ENCODE measurements at regions not wholly inside any gene's neighbourhood (a gene's known extent, or its start where the extent isn't known, plus 50 kb on each side); places are given as distances from the start of the nearest gene placed in this dataset.

- no peaks in the 10 kb centered on the region for H4K20me1 ChIP-seq (ENCODE audit: insufficient read depth, low read length)
- H3K36me3 ChIP-seq (ENCODE audit: insufficient read depth, low read length): no peaks in the 10 kb centered on the region
- DNase-seq (ENCODE audit: insufficient read length, low spot score, missing footprints): no peak
Observed at GRCh38 chr6:128757961-128758360, 125.0 kb upstream of the LAMA2 start.

GRCh38 chr6:128754658-128755256 is 128.2 kb upstream of the LAMA2 start:
- Histone ChIP-seq H3K27ac (ENCODE audit: low read depth, low read length) (no peak overlapping the region), H3K4me1 (ENCODE audit: insufficient read depth, low read length) (no peaks in the 10 kb centered on the region)

More at GRCh38 chr6:128757961-128758360, 125.0 kb upstream of the LAMA2 start:
- TF ChIP-seq, protein P1, sequence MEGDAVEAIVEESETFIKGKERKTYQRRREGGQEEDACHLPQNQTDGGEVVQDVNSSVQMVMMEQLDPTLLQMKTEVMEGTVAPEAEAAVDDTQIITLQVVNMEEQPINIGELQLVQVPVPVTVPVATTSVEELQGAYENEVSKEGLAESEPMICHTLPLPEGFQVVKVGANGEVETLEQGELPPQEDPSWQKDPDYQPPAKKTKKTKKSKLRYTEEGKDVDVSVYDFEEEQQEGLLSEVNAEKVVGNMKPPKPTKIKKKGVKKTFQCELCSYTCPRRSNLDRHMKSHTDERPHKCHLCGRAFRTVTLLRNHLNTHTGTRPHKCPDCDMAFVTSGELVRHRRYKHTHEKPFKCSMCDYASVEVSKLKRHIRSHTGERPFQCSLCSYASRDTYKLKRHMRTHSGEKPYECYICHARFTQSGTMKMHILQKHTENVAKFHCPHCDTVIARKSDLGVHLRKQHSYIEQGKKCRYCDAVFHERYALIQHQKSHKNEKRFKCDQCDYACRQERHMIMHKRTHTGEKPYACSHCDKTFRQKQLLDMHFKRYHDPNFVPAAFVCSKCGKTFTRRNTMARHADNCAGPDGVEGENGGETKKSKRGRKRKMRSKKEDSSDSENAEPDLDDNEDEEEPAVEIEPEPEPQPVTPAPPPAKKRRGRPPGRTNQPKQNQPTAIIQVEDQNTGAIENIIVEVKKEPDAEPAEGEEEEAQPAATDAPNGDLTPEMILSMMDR (IDR thresholded peaks at IDR 0.05; ENCODE audit: extremely low read depth, low read depth, low read length): no peak
- H3K4me2 ChIP-seq (ENCODE audit: insufficient read depth, low read length): no peak overlapping the region
- no peak overlapping the region for H3K4me3 ChIP-seq (ENCODE audit: insufficient read depth, low read length)
- H3K9me3 ChIP-seq (ENCODE audit: low read depth, low read length): no peaks in the 10 kb centered on the region
- H3K27ac ChIP-seq (ENCODE audit: low read depth, low read length): no peak overlapping the region
- H3K79me2 ChIP-seq (ENCODE audit: insufficient read depth, low read length): no peaks in the 10 kb centered on the region
- no peaks in the 10 kb centered on the region for H3K4me1 ChIP-seq (ENCODE audit: insufficient read depth, low read length)
- no peak overlapping the region for H2AFZ ChIP-seq (ENCODE audit: low read length)
- no peaks in the 10 kb centered on the region for H3K27me3 ChIP-seq (ENCODE audit: insufficient read depth, low read length)

DNA sequence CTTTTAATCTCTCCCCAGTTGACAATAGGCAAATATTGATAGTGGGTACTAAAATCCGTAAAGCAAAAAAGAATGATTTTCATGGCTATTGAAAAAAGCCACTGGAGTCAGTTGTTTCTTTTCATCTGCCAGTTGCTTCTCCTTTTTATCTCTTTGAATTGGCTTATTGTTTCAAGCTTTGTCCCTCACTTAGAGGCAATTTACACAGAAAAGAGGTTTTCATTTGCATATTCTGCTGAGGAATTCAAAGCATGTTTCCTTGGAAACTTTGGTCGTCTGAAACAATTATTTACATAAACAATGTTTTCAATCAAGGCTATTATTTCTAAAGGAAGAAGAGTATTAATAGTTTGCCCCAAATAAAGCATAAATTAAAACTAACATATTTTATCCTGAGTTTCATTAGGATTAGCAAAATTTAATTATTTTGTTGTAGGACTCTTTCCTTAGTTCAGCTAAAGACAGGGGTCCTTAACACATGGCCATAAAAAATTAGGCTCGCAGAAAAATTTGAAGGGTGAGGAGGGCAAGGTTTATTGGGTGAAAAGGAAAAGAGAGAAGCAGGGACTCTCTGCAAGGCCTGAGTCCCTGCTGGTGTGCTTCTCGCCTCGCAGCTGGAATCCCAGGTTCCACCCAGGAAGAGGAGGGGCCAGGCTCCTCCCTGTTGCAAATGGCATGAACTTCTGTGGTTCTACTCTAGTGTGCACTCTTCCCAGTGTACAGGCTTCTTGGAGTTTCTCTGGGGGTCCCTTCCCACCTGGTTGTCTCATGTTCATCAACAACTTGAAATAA is 138.8 kb upstream of the LAMA2 start:
- H2AFZ ChIP-seq (ENCODE audit: low read length): no peak overlapping the region
- TF ChIP-seq, protein P1 (IDR thresholded peaks at IDR 0.05; ENCODE audit: extremely low read depth, low read depth, low read length): no peak

More at GRCh38 chr6:128754658-128755256, 128.2 kb upstream of the LAMA2 start:
- H2AFZ ChIP-seq (ENCODE audit: low read length): no peak overlapping the region
- no peak overlapping the region for H3K4me3 ChIP-seq (ENCODE audit: insufficient read depth, low read length)
- no peaks in the 10 kb centered on the region for H3K27me3 ChIP-seq (ENCODE audit: insufficient read depth, low read length)
- H3K9me3 ChIP-seq (ENCODE audit: low read depth, low read length): no peaks in the 10 kb centered on the region
- H4K20me1 ChIP-seq (ENCODE audit: insufficient read depth, low read length): no peaks in the 10 kb centered on the region
- no peak overlapping the region for H3K4me2 ChIP-seq (ENCODE audit: insufficient read depth, low read length)
- TF ChIP-seq, protein P1 (IDR thresholded peaks at IDR 0.05; ENCODE audit: extremely low read depth, low read depth, low read length): no peak
- no peaks in the 10 kb centered on the region for H3K36me3 ChIP-seq (ENCODE audit: insufficient read depth, low read length)
- no peaks in the 10 kb centered on the region for H3K79me2 ChIP-seq (ENCODE audit: insufficient read depth, low read length)
- peak; percentile 15 for DNase-seq (ENCODE audit: insufficient read length, low spot score, missing footprints)

DNA sequence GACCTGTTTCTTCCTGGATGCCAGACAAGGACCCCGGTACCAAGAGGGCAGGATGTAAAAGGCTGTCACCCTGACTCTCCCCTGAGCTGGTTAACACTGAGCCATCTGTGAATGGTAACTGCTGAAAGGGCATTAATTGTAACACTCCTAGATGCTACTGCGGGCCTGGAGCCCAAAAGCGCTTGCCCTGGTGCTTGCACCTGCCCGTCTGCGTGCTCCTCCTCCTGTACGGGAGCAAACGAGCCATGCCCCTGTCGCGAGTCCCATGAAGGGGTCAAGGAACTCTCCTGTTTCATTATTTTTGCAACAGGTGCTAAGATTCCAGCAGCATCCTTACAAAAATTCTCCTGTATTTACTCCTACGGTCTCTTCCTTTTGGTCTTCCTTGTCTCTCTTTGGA is 140.0 kb upstream of the LAMA2 start:
- no peak overlapping the region for H3K27ac ChIP-seq (ENCODE audit: low read depth, low read length)
- no peak overlapping the region for H2AFZ ChIP-seq (ENCODE audit: low read length)
- H3K79me2 ChIP-seq (ENCODE audit: insufficient read depth, low read length): no peaks in the 10 kb centered on the region
- no peak overlapping the region for H3K4me2 ChIP-seq (ENCODE audit: insufficient read depth, low read length)
- TF ChIP-seq, protein P1 (IDR thresholded peaks at IDR 0.05; ENCODE audit: extremely low read depth, low read depth, low read length): no peak
- no peaks in the 10 kb centered on the region for H3K9me3 ChIP-seq (ENCODE audit: low read depth, low read length)
- no peak overlapping the region for H3K4me3 ChIP-seq (ENCODE audit: insufficient read depth, low read length)
- H4K20me1 ChIP-seq (ENCODE audit: insufficient read depth, low read length): no peaks in the 10 kb centered on the region
- H3K36me3 ChIP-seq (ENCODE audit: insufficient read depth, low read length): no peaks in the 10 kb centered on the region
- DNase-seq (ENCODE audit: insufficient read length, low spot score, missing footprints): no peak
- H3K4me1 ChIP-seq (ENCODE audit: insufficient read depth, low read length): no peaks in the 10 kb centered on the region
- no peaks in the 10 kb centered on the region for H3K27me3 ChIP-seq (ENCODE audit: insufficient read depth, low read length)

More for the DNA sequence above, 138.8 kb upstream of the LAMA2 start:
- Histone ChIP-seq H4K20me1 (ENCODE audit: insufficient read depth, low read length) (no peaks in the 10 kb centered on the region), H3K27me3 (ENCODE audit: insufficient read depth, low read length) (no peaks in the 10 kb centered on the region), H3K9me3 (ENCODE audit: low read depth, low read length) (no peaks in the 10 kb centered on the region), H3K4me1 (ENCODE audit: insufficient read depth, low read length) (no peaks in the 10 kb centered on the region), H3K79me2 (ENCODE audit: insufficient read depth, low read length) (no peaks in the 10 kb centered on the region), H3K27ac (ENCODE audit: low read depth, low read length) (no peak overlapping the region), H3K36me3 (ENCODE audit: insufficient read depth, low read length) (no peaks in the 10 kb centered on the region), H3K4me2 (ENCODE audit: insufficient read depth, low read length) (no peak overlapping the region), H3K4me3 (ENCODE audit: insufficient read depth, low read length) (no peak overlapping the region)
- no peak for DNase-seq (ENCODE audit: insufficient read length, low spot score, missing footprints)

Data from osteoblast (primary cell).